ENCODE measurements at regions not wholly inside any gene's neighbourhood (a gene's known extent, or its start where the extent isn't known, plus 50 kb on each side); places are given as distances from the start of the nearest gene placed in this dataset.

GRCh38 chr16:73965591-73965990, 331.0 kb upstream of the PSMD7 start:
- in situ Hi-C loops (cut with MboI; ENCODE audit: low pct_ligation_motif_present in 1 of 4, low pct_unique_long_range_greater_than_20kb in 1 of 4, low sequenced_read_pairs in 3 of 4) (no loop called here), intact Hi-C loops (cut with DNase I; ENCODE audit: low total_unique reads) (no loop called here)
- no peak for TF ChIP-seq EP300 (IDR thresholded peaks at IDR 0.05; ENCODE audit: low read depth)
- no peak for TF ChIP-seq POLR2A (IDR thresholded peaks at IDR 0.05)
- TF ChIP-seq POLR2AphosphoS5 (IDR thresholded peaks at IDR 0.05): no peak
- TF ChIP-seq CTCF (IDR thresholded peaks at IDR 0.05): no peak
- Histone ChIP-seq H3K27me3 (no peaks in the 10 kb centered on the region), H3K36me3 (no peaks in the 10 kb centered on the region), H3K4me3 (no peak overlapping the region), H3K9me3 (peaks cover 0 to 3% of the 10 kb centered on the region in 2 donors), H3K4me1 (no peaks in the 10 kb centered on the region), H3K27ac (no peak overlapping the region)
- DNase-seq: no peak
- 83 to 93% methylated on average over 3 of the region's 3 CpGs for WGBS, 2 donors (ENCODE audit: low coverage in 1 of 2)

- no peaks in the 10 kb centered on the region for H3K27me3 ChIP-seq
- intact Hi-C loops (cut with DNase I; ENCODE audit: low total_unique reads): no loop called here
- H3K4me3 ChIP-seq: no peak overlapping the region
- H3K9me3 ChIP-seq: no peaks in the 10 kb centered on the region
- H3K27ac ChIP-seq: no peak overlapping the region
- in situ Hi-C loops (cut with MboI; ENCODE audit: low pct_ligation_motif_present in 1 of 4, low pct_unique_long_range_greater_than_20kb in 1 of 4, low sequenced_read_pairs in 3 of 4): no loop called here
- WGBS, 2 donors (ENCODE audit: low coverage in 1 of 2): 42 to 44% methylated on average over 8 to 10 of the region's 10 CpGs
- H3K36me3 ChIP-seq: no peaks in the 10 kb centered on the region
- TF ChIP-seq POLR2AphosphoS5 (IDR thresholded peaks at IDR 0.05) (no peak), CTCF (IDR thresholded peaks at IDR 0.05) (peak; percentile 63 to 86 (median 78)), EP300 (IDR thresholded peaks at IDR 0.05; ENCODE audit: low read depth) (no peak)
- H3K4me1 ChIP-seq: no peaks in the 10 kb centered on the region
- peak; percentile 69 for DNase-seq
Measured at GRCh38 chr16:73956587-73957494, 339.8 kb upstream of the PSMD7 start.

- no peak for DNase-seq
- no peak overlapping the region for H3K27ac ChIP-seq
- H3K27me3 ChIP-seq: no peaks in the 10 kb centered on the region
- H3K4me3 ChIP-seq: no peak overlapping the region
- TF ChIP-seq POLR2A (IDR thresholded peaks at IDR 0.05) (no peak), CTCF (IDR thresholded peaks at IDR 0.05) (no peak), POLR2AphosphoS5 (IDR thresholded peaks at IDR 0.05) (no peak), EP300 (IDR thresholded peaks at IDR 0.05; ENCODE audit: low read depth) (no peak)
- no peaks in the 10 kb centered on the region for H3K4me1 ChIP-seq
- no peaks in the 10 kb centered on the region for H3K9me3 ChIP-seq
- WGBS, 2 donors (ENCODE audit: low coverage in 1 of 2): 65 to 79% methylated on average over 8 to 11 of the region's 11 CpGs
- no peaks in the 10 kb centered on the region for H3K36me3 ChIP-seq
- in situ Hi-C loops (cut with MboI; ENCODE audit: low pct_ligation_motif_present in 1 of 4, low pct_unique_long_range_greater_than_20kb in 1 of 4, low sequenced_read_pairs in 3 of 4): no loop called here
- intact Hi-C loops (cut with DNase I; ENCODE audit: low total_unique reads): no loop called here
Measured at GRCh38 chr16:73955702-73956101, 340.9 kb upstream of the PSMD7 start.

- intact Hi-C loops (cut with DNase I; ENCODE audit: low total_unique reads) (no loop called here), in situ Hi-C loops (cut with MboI; ENCODE audit: low pct_ligation_motif_present in 1 of 4, low pct_unique_long_range_greater_than_20kb in 1 of 4, low sequenced_read_pairs in 3 of 4) (no loop called here)
- Histone ChIP-seq H3K4me1 (peaks cover 0 to 2% (median 0%) of the 10 kb centered on the region in 4 donors), H3K27me3 (no peaks in the 10 kb centered on the region), H3K27ac (no peak overlapping the region), H3K36me3 (no peaks in the 10 kb centered on the region), H3K4me3 (no peak overlapping the region), H3K9me3 (no peaks in the 10 kb centered on the region)
- DNase-seq: no peak
- WGBS, 2 donors (ENCODE audit: low coverage in 1 of 2): 86 to 87% methylated on average over 1 of the region's 1 CpG
- TF ChIP-seq EP300 (IDR thresholded peaks at IDR 0.05; ENCODE audit: low read depth) (no peak), POLR2AphosphoS5 (IDR thresholded peaks at IDR 0.05) (no peak)
Measured at GRCh38 chr16:73955255-73955654, 341.4 kb upstream of the PSMD7 start.
